DND-41 (cell line): ENCODE measurements at regions not wholly inside any gene's neighbourhood (a gene's known extent, or its start where the extent isn't known, plus 50 kb on each side); places are given as distances from the start of the nearest gene placed in this dataset.
"Not testable (repeated sequence)": the region's sequence is repeated elsewhere in the genome, so short reads cannot be mapped to it uniquely, and the experiment has no call there.

Experiments
- ATAC-seq: fragments of 200-7000 bp; cut with Tn5 transposase; 3 replicates; pipeline ENCODE4 v1.9.1; 2021; ENCODE audit warnings: low read depth; ENCODE audit not compliant: insufficient read depth
- DNase-seq: peaks from one replicate; pipeline ENCODE4 v3.0.0-alpha.2; 2020
- H2AFZ ChIP-seq: 2 replicates; pipeline ENCODE4 v1.6.0; 2012; ENCODE audit warnings: low read depth, low read length
- H3K27ac ChIP-seq: 2 replicates; pipeline ENCODE4 v1.5.1; 2012; ENCODE audit warnings: low read length, inconsistent platforms
- H3K27me3 ChIP-seq: fragments of 200-600 bp; sonication (generic); 2 replicates; pipeline ENCODE4 v1.6.0; 2012; ENCODE audit warnings: low read length, mild to moderate bottlenecking, inconsistent platforms; ENCODE audit not compliant: insufficient read depth, poor library complexity
- H3K36me3 ChIP-seq: 2 replicates; pipeline ENCODE4 v1.5.1; 2012; ENCODE audit warnings: low read length, inconsistent platforms; ENCODE audit not compliant: insufficient read depth
- H3K4me1 ChIP-seq: 2 replicates; pipeline ENCODE4 v1.5.1; 2012; ENCODE audit warnings: mild to moderate bottlenecking, low read length; ENCODE audit not compliant: insufficient read depth
- H3K4me2 ChIP-seq: 2 replicates; pipeline ENCODE4 v1.6.0; 2012; ENCODE audit warnings: mild to moderate bottlenecking, moderate library complexity, low read length, inconsistent platforms; ENCODE audit not compliant: insufficient read depth
- H3K4me3 ChIP-seq, 2 experiments: fragments of 200-600 bp in 1 of 2; shearing (Covaris generic) in 1 of 2; 2 replicates each; pipeline ENCODE4 v1.5.1; 2012 to 2016; ENCODE audit warnings: inconsistent platforms in 2 of 2, low read length in 2 of 2, mild to moderate bottlenecking in 2 of 2, low read depth in 1 of 2, moderate library complexity in 1 of 2
- H3K79me2 ChIP-seq: 2 replicates; pipeline ENCODE4 v1.6.0; 2012; ENCODE audit warnings: low read length, inconsistent platforms; ENCODE audit not compliant: insufficient read depth
- H3K9ac ChIP-seq: 2 replicates; pipeline ENCODE4 v1.6.0; 2012; ENCODE audit warnings: low read depth, mild to moderate bottlenecking, inconsistent platforms, low read length, moderate library complexity
- H3K9me3 ChIP-seq: 2 replicates; pipeline ENCODE4 v1.5.1; 2012; ENCODE audit warnings: low read length, moderate library complexity, mild to moderate bottlenecking, inconsistent platforms; ENCODE audit not compliant: insufficient read depth, severe bottlenecking
- H4K20me1 ChIP-seq: 2 replicates; pipeline ENCODE4 v1.6.0; 2012; ENCODE audit warnings: low read length; ENCODE audit not compliant: insufficient read depth
- CTCF ChIP-seq: IDR thresholded peaks from 2 replicates; pipeline ENCODE4 v1.5.1; 2012; ENCODE audit warnings: borderline replicate concordance, low read length, moderate library complexity, mild to moderate bottlenecking; ENCODE audit not compliant: poor library complexity, severe bottlenecking; ENCODE audit errors: extremely low read depth
- EZH2 ChIP-seq: IDR thresholded peaks from 3 replicates; pipeline ENCODE4 v1.6.1; 2012; ENCODE audit warnings: borderline replicate concordance, low read depth, mild to moderate bottlenecking, moderate library complexity, low read length, inconsistent platforms; ENCODE audit not compliant: severe bottlenecking

DNA sequence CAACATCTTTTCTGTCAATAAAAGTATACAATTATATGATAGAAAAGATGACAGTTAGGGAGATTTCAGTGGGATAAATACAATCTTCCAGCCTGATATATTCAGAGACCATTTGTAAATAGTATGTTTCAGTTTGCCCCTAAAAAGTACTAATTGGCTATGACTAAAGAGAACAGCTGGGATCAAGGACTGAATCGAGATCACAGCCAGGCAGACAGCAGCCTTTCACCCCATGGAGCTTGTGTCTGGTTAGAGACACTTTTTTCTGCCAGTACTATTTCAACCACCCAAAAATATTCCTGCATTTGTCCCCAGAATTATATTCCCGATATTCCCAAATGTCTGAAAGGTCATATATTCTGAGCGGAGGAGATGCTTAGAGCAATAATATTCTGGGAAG lies 577.3 kb upstream of the TLE4 start:
- ATAC-seq = no peak
- H3K9me3 ChIP-seq = no peaks in the 10 kb centered on the region
- no peak overlapping the region for H2AFZ ChIP-seq
- no peaks in the 10 kb centered on the region for H3K27me3 ChIP-seq
- H3K4me1 ChIP-seq = no peaks in the 10 kb centered on the region
- no peak for TF ChIP-seq EZH2
- TF ChIP-seq CTCF = no peak
- H3K36me3 ChIP-seq = no peaks in the 10 kb centered on the region
- no peak overlapping the region for H3K27ac ChIP-seq
- no peak overlapping the region for H3K4me2 ChIP-seq
- H3K4me3 ChIP-seq = no peak overlapping the region
- no peaks in the 10 kb centered on the region for H4K20me1 ChIP-seq
- no peaks in the 10 kb centered on the region for H3K79me2 ChIP-seq
- H3K9ac ChIP-seq = no peak overlapping the region
- DNase-seq = no peak

DNA sequence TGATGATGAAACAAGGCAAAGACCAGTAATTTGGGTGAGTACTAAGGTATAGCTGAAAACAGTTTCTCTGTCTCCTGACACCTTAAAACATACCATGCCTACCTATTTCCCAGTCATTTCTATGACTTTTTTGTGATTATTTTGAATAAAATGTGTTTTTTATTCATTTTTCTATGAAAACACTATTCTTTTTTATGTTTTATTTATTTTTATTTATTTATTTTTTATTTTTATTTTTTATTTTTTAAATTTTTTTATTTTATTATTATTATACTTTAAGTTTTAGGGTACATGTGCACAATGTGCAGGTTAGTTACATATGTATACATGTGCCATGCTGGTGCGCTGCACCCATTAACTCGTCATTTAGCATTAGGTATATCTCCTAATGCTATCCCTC lies 576.8 kb upstream of the TLE4 start:
- not testable (repeated sequence) for H3K27ac ChIP-seq, H3K36me3 ChIP-seq, H3K9me3 ChIP-seq, H3K27me3 ChIP-seq, H2AFZ ChIP-seq, H3K4me1 ChIP-seq, ATAC-seq, DNase-seq, H3K9ac ChIP-seq, H3K79me2 ChIP-seq, H3K4me3 ChIP-seq, H3K4me2 ChIP-seq, H4K20me1 ChIP-seq

DNA sequence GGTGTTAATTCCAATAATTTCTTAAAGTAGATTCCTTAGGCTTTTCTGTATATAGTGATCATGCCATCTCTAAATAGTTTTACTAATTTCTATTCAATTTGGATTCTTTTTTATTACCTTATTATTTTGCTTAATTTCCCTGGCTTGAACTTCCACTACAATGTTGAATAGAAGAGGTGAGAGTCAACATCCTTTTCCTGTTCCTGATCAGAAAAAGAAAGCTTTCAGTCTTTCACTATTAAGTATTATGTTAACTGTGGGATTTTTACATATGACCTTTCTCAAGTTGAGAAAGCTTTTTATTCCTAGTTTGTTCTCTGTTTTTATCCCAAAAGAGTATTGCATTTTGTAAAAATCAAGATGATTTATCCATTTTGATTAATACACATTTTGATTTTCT lies 574.5 kb upstream of the TLE4 start:
- DNase-seq (no peak), ATAC-seq (no peak)
- Histone ChIP-seq H3K9me3 (no peaks in the 10 kb centered on the region), H3K9ac (no peak overlapping the region), H3K27ac (no peak overlapping the region), H3K4me1 (no peaks in the 10 kb centered on the region), H2AFZ (no peak overlapping the region), H3K36me3 (no peaks in the 10 kb centered on the region), H4K20me1 (no peaks in the 10 kb centered on the region), H3K79me2 (no peaks in the 10 kb centered on the region), H3K4me3 (no peak overlapping the region), H3K4me2 (no peak overlapping the region), H3K27me3 (no peaks in the 10 kb centered on the region)
- TF ChIP-seq EZH2 (no peak), CTCF (no peak)

- Histone ChIP-seq H3K27ac (no peak overlapping the region), H2AFZ (no peak overlapping the region), H3K36me3 (no peaks in the 10 kb centered on the region), H3K9ac (no peak overlapping the region), H3K9me3 (no peaks in the 10 kb centered on the region), H3K4me1 (no peaks in the 10 kb centered on the region), H3K79me2 (no peaks in the 10 kb centered on the region), H3K27me3 (no peaks in the 10 kb centered on the region), H3K4me2 (no peak overlapping the region), H4K20me1 (no peaks in the 10 kb centered on the region), H3K4me3 (no peak overlapping the region)
- ATAC-seq = no peak
- TF ChIP-seq EZH2 (no peak), CTCF (no peak)
- no peak for DNase-seq
These were observed 571.3 kb upstream of the TLE4 start for GRCh38 chr9:79000230-79001002.
